ENCODE measurements at regions not wholly inside any gene's neighbourhood (a gene's known extent, or its start where the extent isn't known, plus 50 kb on each side); places are given as distances from the start of the nearest gene placed in this dataset.
"Not testable (repeated sequence)": the region's sequence is repeated elsewhere in the genome, so short reads cannot be mapped to it uniquely, and the experiment has no call there.

- no peaks in the 10 kb centered on the region for H3K4me1 ChIP-seq (ENCODE audit: insufficient read depth, low read length)
- H3K27ac Mint-ChIP-seq, result no peak overlapping the region
- peaks cover 4 to 23% of the 10 kb centered on the region in 2 experiments; a peak in 4 of 5 replicates for H3K9me3 Mint-ChIP-seq
- no peak overlapping the region for H2BK15ac ChIP-seq (ENCODE audit: low read depth, low read length)
- H4K5ac ChIP-seq (ENCODE audit: insufficient read length, low read depth, low read length), result no peak overlapping the region
- H2AK5ac ChIP-seq (ENCODE audit: insufficient read length, low read length), result no peak overlapping the region
- WGBS (ENCODE audit: extremely low coverage, insufficient read length, low lambda C conversion rate), result no CpG with 5 or more reads among the region's 2 CpGs
- H3K9me3 ChIP-seq (ENCODE audit: control insufficient read depth, low read depth, low read length), result no peaks in the 10 kb centered on the region
- no peak overlapping the region for H3K18ac ChIP-seq (ENCODE audit: insufficient read length, low read depth, low read length)
- DNase-seq, result no peak
- H3K4me2 ChIP-seq (ENCODE audit: insufficient read depth, insufficient read length, low read length), result no peak overlapping the region
- H3T11ph ChIP-seq (ENCODE audit: low read length), result no peak overlapping the region
- H2BK20ac ChIP-seq (ENCODE audit: low read depth, low read length, poor library complexity, severe bottlenecking), result no peak overlapping the region
- no peaks in the 10 kb centered on the region for H3K23me2 ChIP-seq (ENCODE audit: insufficient read length, low read depth, low read length, poor library complexity, severe bottlenecking)
- H3K4me1 Mint-ChIP-seq, result peaks cover 4 to 5% of the 10 kb centered on the region in 2 experiments
- no peak overlapping the region for H3K9ac ChIP-seq (ENCODE audit: extremely low read depth, insufficient read length, low read length)
- no peak overlapping the region for H4K91ac ChIP-seq (ENCODE audit: insufficient read length, low read depth, low read length)
- no peaks in the 10 kb centered on the region for H3K79me2 ChIP-seq (ENCODE audit: insufficient read depth, low read length)
- no peak overlapping the region for H3K4ac ChIP-seq (ENCODE audit: low read depth, low read length)
- H3K27me3 ChIP-seq (ENCODE audit: insufficient read depth, low read length), result no peaks in the 10 kb centered on the region
- H3K23ac ChIP-seq (ENCODE audit: insufficient read length, low read depth, low read length), result no peak overlapping the region
- no peak overlapping the region for H2BK12ac ChIP-seq (ENCODE audit: insufficient read length, low read depth, low read length)
- no peak overlapping the region for H3K4me3 Mint-ChIP-seq
- no peak overlapping the region for H3K56ac ChIP-seq (ENCODE audit: insufficient read length, low read depth, low read length)
- no peaks in the 10 kb centered on the region for H4K20me1 ChIP-seq (ENCODE audit: control insufficient read depth, insufficient read depth, insufficient read length)
- no peak overlapping the region for H2AFZ ChIP-seq (ENCODE audit: low read length)
- no peak overlapping the region for H2BK5ac ChIP-seq (ENCODE audit: insufficient read length, low read length)
- H2BK120ac ChIP-seq (ENCODE audit: low read depth, low read length, poor library complexity, severe bottlenecking), result no peak overlapping the region
- H3K79me1 ChIP-seq (ENCODE audit: insufficient read depth, low read depth, low read length, poor library complexity, severe bottlenecking), result no peaks in the 10 kb centered on the region
- H3K14ac ChIP-seq (ENCODE audit: insufficient read depth, low read length), result no peak overlapping the region
- H4K8ac ChIP-seq (replicated peaks; ENCODE audit: insufficient read length, low read depth, low read length), result no peak overlapping the region
- TF ChIP-seq, protein P1, sequence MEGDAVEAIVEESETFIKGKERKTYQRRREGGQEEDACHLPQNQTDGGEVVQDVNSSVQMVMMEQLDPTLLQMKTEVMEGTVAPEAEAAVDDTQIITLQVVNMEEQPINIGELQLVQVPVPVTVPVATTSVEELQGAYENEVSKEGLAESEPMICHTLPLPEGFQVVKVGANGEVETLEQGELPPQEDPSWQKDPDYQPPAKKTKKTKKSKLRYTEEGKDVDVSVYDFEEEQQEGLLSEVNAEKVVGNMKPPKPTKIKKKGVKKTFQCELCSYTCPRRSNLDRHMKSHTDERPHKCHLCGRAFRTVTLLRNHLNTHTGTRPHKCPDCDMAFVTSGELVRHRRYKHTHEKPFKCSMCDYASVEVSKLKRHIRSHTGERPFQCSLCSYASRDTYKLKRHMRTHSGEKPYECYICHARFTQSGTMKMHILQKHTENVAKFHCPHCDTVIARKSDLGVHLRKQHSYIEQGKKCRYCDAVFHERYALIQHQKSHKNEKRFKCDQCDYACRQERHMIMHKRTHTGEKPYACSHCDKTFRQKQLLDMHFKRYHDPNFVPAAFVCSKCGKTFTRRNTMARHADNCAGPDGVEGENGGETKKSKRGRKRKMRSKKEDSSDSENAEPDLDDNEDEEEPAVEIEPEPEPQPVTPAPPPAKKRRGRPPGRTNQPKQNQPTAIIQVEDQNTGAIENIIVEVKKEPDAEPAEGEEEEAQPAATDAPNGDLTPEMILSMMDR (conservative IDR thresholded peaks at IDR 0.05), result no peak
- H3K36me3 Mint-ChIP-seq (ENCODE audit: insufficient read depth in 1 of 3, low read depth in 3 of 3), result peaks cover 4 to 23% (median 8%) of the 10 kb centered on the region in 3 experiments; a peak in 6 of 7 replicates
- peaks cover 3% of the 10 kb centered on the region; the same call in 1 of the 2 replicates for H3K27me3 Mint-ChIP-seq (ENCODE audit: low read depth)
- no peak overlapping the region for H3K27ac ChIP-seq (ENCODE audit: insufficient read length, low read depth, low read length)
These were observed 79.4 kb downstream of the SNTN start for GRCh38 chr3:63731866-63732265.

GRCh38 chr3:63733278-63733677, 80.8 kb downstream of the SNTN start:
- H4K91ac ChIP-seq (ENCODE audit: insufficient read length, low read depth, low read length); H3K4me1 Mint-ChIP-seq; H3K4ac ChIP-seq (ENCODE audit: low read depth, low read length); H4K5ac ChIP-seq (ENCODE audit: insufficient read length, low read depth, low read length); H3K14ac ChIP-seq (ENCODE audit: insufficient read depth, low read length); H2BK12ac ChIP-seq (ENCODE audit: insufficient read length, low read depth, low read length); H3K23ac ChIP-seq (ENCODE audit: insufficient read length, low read depth, low read length); H3K27me3 ChIP-seq (ENCODE audit: insufficient read depth, low read length); H3K27ac ChIP-seq (ENCODE audit: insufficient read length, low read depth, low read length); H3K4me2 ChIP-seq (ENCODE audit: insufficient read depth, insufficient read length, low read length); H2BK20ac ChIP-seq (ENCODE audit: low read depth, low read length, poor library complexity, severe bottlenecking); H3K18ac ChIP-seq (ENCODE audit: insufficient read length, low read depth, low read length); H2AK5ac ChIP-seq (ENCODE audit: insufficient read length, low read length); H4K8ac ChIP-seq (replicated peaks; ENCODE audit: insufficient read length, low read depth, low read length); H2BK15ac ChIP-seq (ENCODE audit: low read depth, low read length); H3K79me2 ChIP-seq (ENCODE audit: insufficient read depth, low read length); H3K9me3 ChIP-seq (ENCODE audit: control insufficient read depth, low read depth, low read length); H3K4me1 ChIP-seq (ENCODE audit: insufficient read depth, low read length); H4K20me1 ChIP-seq (ENCODE audit: control insufficient read depth, insufficient read depth, insufficient read length); H3T11ph ChIP-seq (ENCODE audit: low read length); H3K79me1 ChIP-seq (ENCODE audit: insufficient read depth, low read depth, low read length, poor library complexity, severe bottlenecking); H2AFZ ChIP-seq (ENCODE audit: low read length); H3K27me3 Mint-ChIP-seq (ENCODE audit: low read depth); H3K23me2 ChIP-seq (ENCODE audit: insufficient read length, low read depth, low read length, poor library complexity, severe bottlenecking); H3K9ac ChIP-seq (ENCODE audit: extremely low read depth, insufficient read length, low read length); DNase-seq; H2BK120ac ChIP-seq (ENCODE audit: low read depth, low read length, poor library complexity, severe bottlenecking); H3K56ac ChIP-seq (ENCODE audit: insufficient read length, low read depth, low read length); H2BK5ac ChIP-seq (ENCODE audit: insufficient read length, low read length): not testable (repeated sequence)
- peak overlapping the region; percentile 32 to 48; a peak in 4 of 5 replicates for H3K4me3 Mint-ChIP-seq
- peaks cover 4 to 23% of the 10 kb centered on the region in 2 experiments; a peak in 4 of 5 replicates for H3K9me3 Mint-ChIP-seq
- peaks cover 4 to 23% (median 8%) of the 10 kb centered on the region in 3 experiments; a peak in 6 of 7 replicates for H3K36me3 Mint-ChIP-seq (ENCODE audit: insufficient read depth in 1 of 3, low read depth in 3 of 3)
- WGBS (ENCODE audit: extremely low coverage, insufficient read length, low lambda C conversion rate), result no CpG with 5 or more reads among the region's 19 CpGs
- H3K27ac Mint-ChIP-seq, result peak overlapping the region in 2 of 3 experiments; percentile 65 to 86; a peak in 2 of 7 replicates
